Upper lobe of left lung (tissue), 4 donors: ENCODE measurements at regions not wholly inside any gene's neighbourhood (a gene's known extent, or its start where the extent isn't known, plus 50 kb on each side); places are given as distances from the start of the nearest gene placed in this dataset.

Experiments
- CTCF ChIP-seq, 6 experiments: fragments of 450-650 bp in 4 of 6; fragments of 200-600 bp in 2 of 6; sonication (generic) in 2 of 6; IDR thresholded peaks; one replicate each; pipeline ENCODE4 v1.5.1; 2016 to 2019; ENCODE audit warnings: antibody characterized with exemption in 6 of 6
- EP300 ChIP-seq, 4 donors: sonication (generic); formaldehyde crosslinking; IDR thresholded peaks; one replicate each; pipeline ENCODE4 v1.5.1; 2017; ENCODE audit warnings: antibody characterized with exemption in 4 of 4, control low read depth in 2 of 4
- POLR2A ChIP-seq, 4 donors: fragments of 450-650 bp; IDR thresholded peaks; one replicate each; pipeline ENCODE4 v1.5.1; 2016 to 2017; ENCODE audit warnings: antibody characterized with exemption in 4 of 4, mild to moderate bottlenecking in 2 of 4

GRCh38 chr5:167827766-167828165 is 463.7 kb upstream of the WWC1 start:
- TF ChIP-seq CTCF (IDR thresholded peaks at IDR 0.05) (no peak), POLR2A (IDR thresholded peaks at IDR 0.05) (no peak), EP300 (IDR thresholded peaks at IDR 0.05) (no peak)
